Panc1 (cell line): ENCODE measurements at regions not wholly inside any gene's neighbourhood (a gene's known extent, or its start where the extent isn't known, plus 50 kb on each side); places are given as distances from the start of the nearest gene placed in this dataset.

Experiments used
- ATAC-seq: fragments of 200-7000 bp; cut with Tn5 transposase; 2 replicates; pipeline ENCODE4 v1.9.1; 2020; ENCODE audit warnings: mild to moderate bottlenecking, moderate library complexity
- BruUV-seq: library from RNA; stranded (reverse); fragments of 400-500 nt; replicated peaks from 2 replicates; lab custom pipeline; 2021; lab: Mats Ljungman, UMichigan
- CTCF ChIA-PET: fragments of 300-600 bp; sonication (Branson Sonifier 250); formaldehyde crosslinking; loops from one replicate; lab custom pipeline; 2022; ENCODE audit warnings: antibody characterized with exemption; lab: Charles Lee
- POLR2A ChIA-PET: fragments of 300-600 bp; sonication (Branson Sonifier 250); formaldehyde crosslinking; loops from one replicate; lab custom pipeline; 2022; ENCODE audit warnings: antibody characterized with exemption; lab: Charles Lee
- DNase-seq: peaks from one replicate; pipeline ENCODE4 v3.0.0-alpha.2; 2010; ENCODE audit warnings: low read depth, low spot score
- H3K27ac ChIP-seq: 2 replicates; pipeline ENCODE4 v1.5.1; 2011; ENCODE audit warnings: mild to moderate bottlenecking, low read length, inconsistent platforms
- H3K27me3 ChIP-seq: fragments of 200-500 bp; sonication (Bioruptor generic); 2 replicates; pipeline ENCODE4 v1.6.0; 2014; ENCODE audit warnings: low read length, inconsistent platforms; ENCODE audit not compliant: control insufficient read depth, insufficient read depth
- H3K36me3 ChIP-seq: fragments of 200-500 bp; sonication (Bioruptor generic); 2 replicates; pipeline ENCODE4 v1.5.1; 2014; ENCODE audit warnings: inconsistent platforms, mild to moderate bottlenecking, low read length, moderate library complexity; ENCODE audit not compliant: control insufficient read depth, insufficient read depth
- H3K4me1 ChIP-seq: 2 replicates; pipeline ENCODE4 v1.5.1; 2011; ENCODE audit warnings: inconsistent platforms, mild to moderate bottlenecking, low read length, moderate library complexity; ENCODE audit not compliant: control insufficient read depth, insufficient read depth
- H3K4me3 ChIP-seq, 2 experiments: 2 replicates each; pipeline ENCODE4 v1.5.1; 2011 to 2012; ENCODE audit warnings: low read depth in 2 of 2, low read length in 2 of 2, mild to moderate bottlenecking in 2 of 2, inconsistent platforms in 1 of 2, moderate library complexity in 1 of 2
- H3K9me3 ChIP-seq: fragments of 200-500 bp; sonication (Bioruptor generic); 2 replicates; pipeline ENCODE4 v1.5.1; 2014; ENCODE audit warnings: low read depth, mild to moderate bottlenecking, inconsistent platforms, low read length, moderate library complexity; ENCODE audit not compliant: control insufficient read depth, insufficient read depth
- CTCF ChIP-seq: fragments of 450-650 bp; IDR thresholded peaks from 2 replicates; pipeline ENCODE4 v1.5.1; 2017; ENCODE audit warnings: mild to moderate bottlenecking
- POLR2AphosphoS5 ChIP-seq: IDR thresholded peaks from 2 replicates; pipeline ENCODE4 v1.6.1; 2012; ENCODE audit warnings: mild to moderate bottlenecking, low read depth, low read length, moderate library complexity
- REST ChIP-seq, 2 experiments: IDR thresholded peaks; 2 replicates each; pipeline ENCODE4 v1.6.1; 2011 to 2012; ENCODE audit warnings: low read depth in 2 of 2, control low read depth in 1 of 2, low read length in 1 of 2, mild to moderate bottlenecking in 1 of 2, moderate library complexity in 1 of 2; ENCODE audit not compliant: insufficient read depth in 1 of 2
- SIN3A ChIP-seq: IDR thresholded peaks from 2 replicates; pipeline ENCODE4 v1.6.1; 2012; ENCODE audit warnings: low read depth, mild to moderate bottlenecking, low read length, moderate library complexity, borderline replicate concordance; ENCODE audit not compliant: insufficient read depth
- TCF7L2 ChIP-seq: IDR thresholded peaks from 2 replicates; pipeline ENCODE4 v1.6.1; 2011; ENCODE audit warnings: mild to moderate bottlenecking, low read depth, low read length, inconsistent platforms
- in situ Hi-C: cut with HindIII; loops from 2 replicates; pipeline ENCODE4 v1.10.0; 2016; ENCODE audit warnings: low sequenced_read_pairs, low pct_unique_long_range_greater_than_20kb
- intact Hi-C: fragments of 100-400 bp; cut with micrococcal nuclease; formaldehyde crosslinking; loops from one replicate; pipeline ENCODE4 v1.10.0; 2022; ENCODE audit not compliant: unreplicated experiment

- Histone ChIP-seq H3K4me1 (no peaks in the 10 kb centered on the region), H3K4me3 (no peak overlapping the region), H3K27ac (no peak overlapping the region), H3K27me3 (peaks cover 9% of the 10 kb centered on the region; the same call in 1 of the 2 replicates), H3K36me3 (no peaks in the 10 kb centered on the region), H3K9me3 (no peaks in the 10 kb centered on the region)
- CTCF ChIA-PET, result interaction anchor here (0.6 kb wide), 1 partner anchor 18 kb away, joined by 4 read pairs; no protein-coding TSS in a partner anchor
- ATAC-seq (peak; percentile 43), DNase-seq (no peak)
- POLR2A ChIA-PET, result no interaction called here
- no TSS peak for BruUV-seq
- TF ChIP-seq TCF7L2 (no peak), CTCF (no peak), SIN3A (no peak), POLR2AphosphoS5 (no peak), REST (IDR thresholded peaks at IDR 0.05; ENCODE audit: insufficient read depth in 1 of 2, low read depth in 2 of 2, low read length in 1 of 2) (no peak)
- intact Hi-C loops, result no loop called here
- in situ Hi-C loops, result no loop called here
Observed at GRCh38 chr12:125220404-125221273, 155.4 kb downstream of the AACS start.

GRCh38 chr12:125221602-125222001 is 156.4 kb downstream of the AACS start:
- ChIA-PET POLR2A (no interaction called here), CTCF (no interaction called here)
- in situ Hi-C loops (no loop called here), intact Hi-C loops (no loop called here)
- no peaks in the 10 kb centered on the region for H3K36me3 ChIP-seq
- no peaks in the 10 kb centered on the region for H3K9me3 ChIP-seq
- no TSS peak for BruUV-seq
- DNase-seq (no peak), ATAC-seq (no peak)
- H3K27ac ChIP-seq, result no peak overlapping the region
- peaks cover 9% of the 10 kb centered on the region; the same call in 1 of the 2 replicates for H3K27me3 ChIP-seq
- H3K4me3 ChIP-seq, result no peak overlapping the region
- TF ChIP-seq REST (IDR thresholded peaks at IDR 0.05; ENCODE audit: insufficient read depth in 1 of 2, low read depth in 2 of 2, low read length in 1 of 2) (no peak), TCF7L2 (no peak), CTCF (no peak), SIN3A (no peak), POLR2AphosphoS5 (no peak)
- no peaks in the 10 kb centered on the region for H3K4me1 ChIP-seq
